NCI-H146 treated with DMSO at 0.1 percent for 48 hours (cell line): ENCODE measurements at regions not wholly inside any gene's neighbourhood (a gene's known extent, or its start where the extent isn't known, plus 50 kb on each side); places are given as distances from the start of the nearest gene placed in this dataset.
"Not testable (repeated sequence)": the region's sequence is repeated elsewhere in the genome, so short reads cannot be mapped to it uniquely, and the experiment has no call there.

Experiments used
- DNase-seq: peaks from one replicate; lab custom pipeline; 2025; ENCODE audit not compliant: unreplicated experiment; lab: John Stamatoyannopoulos, UW

DNA sequence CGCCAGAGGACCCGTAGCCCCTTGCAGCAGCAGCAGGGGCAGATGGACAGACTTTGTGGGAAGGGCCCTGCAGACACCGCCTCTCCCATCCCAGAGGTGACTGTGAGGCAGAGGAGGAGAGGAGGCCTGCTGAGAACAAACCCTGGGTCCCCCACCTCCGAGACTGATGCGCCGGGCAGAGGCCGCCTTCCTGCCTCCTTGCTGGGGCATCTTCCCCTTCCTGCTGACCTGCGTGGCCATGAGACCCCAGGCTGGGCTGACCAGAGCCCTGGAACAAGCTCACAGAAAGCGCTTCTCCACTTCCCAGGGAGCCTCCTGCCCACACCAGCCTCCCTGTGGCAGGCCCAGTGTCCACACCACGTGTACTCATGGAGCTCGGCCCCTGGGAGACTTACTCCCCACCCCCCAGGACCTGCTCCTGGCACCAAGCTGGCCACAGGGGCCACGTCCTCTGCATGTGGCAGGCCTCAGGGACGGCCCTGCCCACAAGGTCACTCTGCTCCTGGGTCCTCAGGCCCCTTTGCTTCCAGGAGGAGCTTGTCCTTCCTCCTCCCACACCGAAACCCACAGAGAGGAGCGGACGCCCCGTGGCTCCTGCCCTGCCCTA lies 119.0 kb upstream of the ZNF469 start:
- not testable (repeated sequence) for DNase-seq

GRCh38 chr16:88264641-88265285 lies 118.0 kb upstream of the ZNF469 start:
- DNase-seq, result no peak

DNA sequence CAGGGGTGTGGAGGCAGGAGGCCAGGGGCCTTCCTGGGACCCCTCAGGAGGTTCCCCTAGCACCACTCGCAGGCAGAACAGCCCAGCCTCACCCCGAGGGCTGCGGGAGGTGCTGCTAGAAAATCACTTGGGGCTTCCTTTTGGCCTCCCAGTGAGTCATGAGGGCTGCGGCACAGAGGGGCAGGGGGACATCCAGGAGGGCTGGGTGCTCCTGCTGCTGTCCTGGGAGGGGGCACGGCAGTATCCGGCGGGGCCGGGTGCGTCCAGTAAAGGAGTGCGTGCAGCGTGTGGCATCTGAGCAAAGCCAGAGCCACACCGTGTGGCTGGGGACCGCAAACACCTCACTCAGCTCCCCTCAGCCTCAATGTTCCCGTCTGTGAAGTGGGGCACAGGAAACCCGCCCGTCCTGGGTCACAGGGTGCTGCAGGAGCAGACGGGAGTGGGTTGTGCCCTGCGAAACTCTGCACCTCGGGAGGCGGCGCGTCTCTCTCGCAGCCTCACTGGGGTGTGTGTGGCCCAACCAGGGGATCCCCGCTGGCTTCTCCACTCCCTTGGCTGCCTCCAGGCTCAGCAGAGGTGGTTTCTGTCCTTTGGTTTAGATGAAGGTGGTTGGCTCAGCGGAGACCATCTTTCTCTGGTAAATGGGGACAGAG lies 117.3 kb upstream of the ZNF469 start:
- DNase-seq, result not testable (repeated sequence)

DNA sequence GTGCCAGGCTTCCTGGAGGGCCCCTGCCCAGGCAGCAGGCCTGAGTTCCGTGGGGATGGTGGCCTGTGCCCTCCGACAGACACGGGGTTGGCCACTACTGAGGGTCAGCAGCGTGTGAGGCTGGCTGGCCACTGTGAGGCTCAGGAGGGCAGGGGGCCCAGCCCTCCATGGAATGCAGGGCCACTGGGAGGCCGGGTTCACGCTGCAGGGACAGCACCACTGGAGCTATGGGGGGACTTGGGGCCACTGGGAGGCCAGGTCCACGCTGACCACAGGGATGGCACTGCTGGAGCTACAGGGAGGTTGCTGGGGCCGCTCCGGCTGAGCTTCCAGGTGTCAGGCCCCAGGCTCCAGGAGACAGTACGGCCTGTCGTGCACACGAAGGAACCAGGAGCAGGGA lies 116.7 kb upstream of the ZNF469 start:
- not testable (repeated sequence) for DNase-seq

GRCh38 chr16:88266935-88267551 lies 115.7 kb upstream of the ZNF469 start:
- DNase-seq, result not testable (repeated sequence)

DNA sequence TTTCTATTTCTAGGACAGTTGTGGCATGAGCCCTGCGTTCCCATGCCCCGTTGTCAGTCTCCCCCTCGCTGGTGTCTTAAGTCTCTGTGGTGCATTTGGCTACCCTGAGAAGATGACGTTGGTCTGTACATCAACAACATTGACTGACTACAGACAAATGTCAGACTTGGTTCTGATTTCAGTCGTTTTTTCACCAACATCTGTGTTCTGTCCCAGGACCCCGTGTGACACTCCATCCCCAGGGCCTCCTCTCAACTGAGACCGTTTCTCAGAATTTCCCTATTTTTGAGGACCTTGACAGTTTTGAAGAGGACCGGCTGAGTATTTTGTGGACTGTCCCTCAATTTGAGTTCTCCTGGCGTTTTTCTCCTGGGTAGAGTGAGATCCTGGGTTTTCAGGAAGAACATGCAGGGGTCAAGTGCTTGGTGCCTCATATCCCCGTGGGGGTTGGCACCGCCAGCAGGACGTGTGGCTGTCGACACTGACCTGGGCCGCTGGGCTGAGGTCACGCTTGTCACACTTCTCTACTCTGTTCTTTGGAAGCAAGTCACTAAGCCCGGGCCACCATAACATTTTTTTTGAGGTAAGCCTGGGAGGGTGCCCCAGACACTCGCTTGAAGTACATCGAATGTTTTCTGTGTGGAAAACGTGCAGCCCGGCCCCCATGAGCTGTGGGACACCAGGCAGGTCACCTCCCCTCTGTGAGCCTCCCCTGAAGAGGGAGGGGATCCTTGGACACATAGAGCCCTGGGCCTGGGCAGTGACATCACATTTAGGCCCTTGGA lies 114.4 kb upstream of the ZNF469 start:
- not testable (repeated sequence) for DNase-seq

GRCh38 chr16:88270171-88270790 lies 112.5 kb upstream of the ZNF469 start:
- DNase-seq, result not testable (repeated sequence)

- DNase-seq, result not testable (repeated sequence)
Observed at GRCh38 chr16:88271296-88271695, 111.5 kb upstream of the ZNF469 start.

- not testable (repeated sequence) for DNase-seq
Observed at GRCh38 chr16:88271776-88272175, 111.0 kb upstream of the ZNF469 start.

GRCh38 chr16:88272437-88272836 lies 110.3 kb upstream of the ZNF469 start:
- DNase-seq, result not testable (repeated sequence)

DNA sequence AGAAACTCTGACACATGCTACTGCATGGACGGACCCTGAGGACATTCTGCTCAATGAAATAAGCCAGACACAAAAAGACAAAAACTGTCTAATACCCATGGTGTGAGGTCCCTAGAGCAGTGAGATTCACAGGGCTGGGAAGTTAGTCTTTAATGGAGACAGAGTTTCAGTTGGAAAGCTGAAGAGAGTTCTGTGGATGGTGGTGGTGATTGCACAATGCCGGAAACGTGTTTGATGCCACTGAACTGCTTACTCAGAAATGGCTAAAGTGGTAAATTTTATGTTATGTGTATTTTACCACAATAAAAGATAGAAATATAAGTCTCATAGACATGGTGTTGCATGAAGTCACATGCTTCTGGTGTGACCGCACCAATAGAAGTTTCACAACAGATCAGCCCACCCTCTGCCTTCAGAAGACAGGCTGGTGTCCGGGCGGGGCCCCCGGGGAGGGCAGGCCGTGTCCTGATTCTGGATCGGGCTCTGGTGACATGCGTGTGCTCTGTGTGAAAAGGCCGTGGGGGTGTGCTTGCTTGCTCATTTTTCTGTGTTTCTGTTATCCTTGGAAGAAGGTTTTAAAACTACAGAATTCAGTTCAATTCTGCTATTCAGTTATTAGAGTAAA lies 108.5 kb upstream of the ZNF469 start:
- not testable (repeated sequence) for DNase-seq

DNA sequence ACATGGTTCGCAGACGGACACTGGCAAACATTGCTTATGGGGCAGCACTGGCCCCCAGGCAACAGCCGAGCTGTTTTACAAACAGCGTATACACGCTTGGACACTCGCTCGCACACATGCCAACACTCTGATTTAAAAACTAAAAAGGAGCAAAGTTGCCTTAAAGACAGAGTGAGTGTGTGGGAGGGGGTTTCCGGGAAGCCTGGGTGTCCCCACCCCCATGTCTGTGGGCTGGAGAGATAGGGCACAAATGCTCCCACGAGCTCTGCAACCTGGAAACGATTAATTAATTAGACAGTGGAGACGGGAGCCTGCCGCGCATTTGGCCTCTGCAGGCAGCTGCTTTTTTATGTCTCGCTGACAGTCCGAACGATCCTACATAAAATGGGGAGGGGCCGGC lies 107.9 kb upstream of the ZNF469 start:
- DNase-seq, result no peak

DNA sequence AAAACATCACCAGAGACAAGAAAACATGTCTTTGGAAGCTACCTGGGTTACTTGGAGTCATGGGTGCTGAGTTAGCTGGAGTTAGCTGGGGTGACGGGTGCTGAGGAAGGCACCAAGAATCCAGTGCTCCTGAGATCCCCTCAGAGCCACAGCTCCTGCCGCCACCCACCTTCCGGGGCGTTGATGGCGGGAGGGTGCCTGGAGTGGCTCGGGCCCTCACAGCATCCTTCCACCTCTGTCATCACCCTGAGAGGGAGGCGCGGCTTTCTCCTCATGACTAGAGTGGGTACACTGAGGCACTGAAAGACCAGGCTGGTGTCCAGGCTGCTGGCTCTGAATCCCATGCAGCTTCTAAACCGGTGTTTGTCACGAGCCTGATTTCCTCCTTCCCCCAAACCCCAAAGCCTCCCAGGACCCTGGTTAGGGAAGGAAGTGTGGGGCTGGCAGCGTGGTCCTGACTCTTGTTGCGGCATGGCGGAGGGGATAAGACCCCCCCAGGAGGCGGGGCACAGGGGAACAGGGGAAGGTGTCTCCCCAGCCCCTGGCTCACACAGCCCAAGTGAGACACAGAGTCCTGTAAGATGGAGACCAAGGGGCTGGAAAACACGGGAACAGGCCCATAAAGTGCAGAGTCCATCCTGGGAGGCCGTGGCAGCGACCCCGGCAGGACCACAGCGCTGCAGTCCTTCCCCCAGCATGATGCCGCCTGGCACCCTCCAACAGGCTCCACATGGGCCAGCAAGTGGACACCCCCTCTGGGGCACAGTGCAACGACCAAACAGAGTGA lies 107.2 kb upstream of the ZNF469 start:
- DNase-seq, result not testable (repeated sequence)

DNA sequence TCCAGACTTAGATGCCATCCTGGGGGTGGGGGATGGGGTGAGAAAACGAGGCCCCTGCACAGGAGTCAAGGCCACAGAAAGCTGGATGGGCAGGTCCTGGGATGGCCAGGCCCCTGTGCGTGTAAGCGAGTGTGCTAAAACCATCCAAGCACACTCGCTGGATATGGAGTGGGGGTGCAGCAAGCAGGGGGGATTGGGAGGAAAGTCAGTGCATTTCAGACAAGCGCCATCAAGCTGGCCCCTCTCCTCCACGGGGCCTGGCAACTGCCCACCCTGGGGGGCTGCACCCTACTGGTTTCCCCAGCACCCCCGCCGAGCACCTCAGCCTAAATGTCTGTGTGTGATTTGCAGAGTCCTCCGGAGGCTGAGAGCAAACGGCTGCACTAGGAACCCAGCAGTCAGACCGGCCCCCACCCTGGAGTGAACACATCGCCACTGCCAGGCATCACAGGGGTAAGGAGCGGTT lies 106.6 kb upstream of the ZNF469 start:
- not testable (repeated sequence) for DNase-seq

DNA sequence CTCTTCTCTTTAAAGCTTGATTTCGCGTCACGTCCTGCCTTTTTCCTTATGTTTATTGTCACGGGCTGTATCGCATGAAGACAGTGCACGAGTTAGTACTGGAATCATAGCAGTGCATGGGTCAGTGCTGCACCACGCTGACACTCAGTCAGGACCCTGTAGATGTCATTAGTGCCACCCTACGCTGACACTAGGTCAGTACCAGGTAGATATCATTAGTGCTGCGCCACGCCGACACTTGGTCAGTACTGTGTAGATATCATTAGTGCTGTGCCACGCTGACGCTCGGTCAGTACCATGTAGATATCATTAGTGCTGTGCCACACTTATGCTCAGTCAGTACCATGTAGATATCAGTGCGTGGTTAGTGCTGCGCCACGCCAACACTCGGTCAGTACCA lies 106.2 kb upstream of the ZNF469 start:
- DNase-seq, result no peak

- no peak for DNase-seq
Observed at GRCh38 chr16:88279998-88280397, 102.8 kb upstream of the ZNF469 start.

GRCh38 chr16:88281858-88282563 lies 100.7 kb upstream of the ZNF469 start:
- no peak for DNase-seq

GRCh38 chr16:88282564-88283395 lies 100.0 kb upstream of the ZNF469 start:
- DNase-seq, result no peak
